HCT116 (cell line): ENCODE measurements at regions not wholly inside any gene's neighbourhood (a gene's known extent, or its start where the extent isn't known, plus 50 kb on each side); places are given as distances from the start of the nearest gene placed in this dataset.

Experiments
- JUND ChIP-seq: IDR thresholded peaks from 2 replicates; pipeline ENCODE4 v1.6.1; 2012
- POLR2A ChIP-seq: IDR thresholded peaks from 2 replicates; pipeline ENCODE4 v1.7.0; 2011; ENCODE audit warnings: borderline replicate concordance; ENCODE audit not compliant: insufficient read depth, insufficient read length; ENCODE audit errors: extremely low read depth
- SP1 ChIP-seq: IDR thresholded peaks from 2 replicates; pipeline ENCODE4 v1.6.1; 2012; ENCODE audit warnings: low read depth

DNA sequence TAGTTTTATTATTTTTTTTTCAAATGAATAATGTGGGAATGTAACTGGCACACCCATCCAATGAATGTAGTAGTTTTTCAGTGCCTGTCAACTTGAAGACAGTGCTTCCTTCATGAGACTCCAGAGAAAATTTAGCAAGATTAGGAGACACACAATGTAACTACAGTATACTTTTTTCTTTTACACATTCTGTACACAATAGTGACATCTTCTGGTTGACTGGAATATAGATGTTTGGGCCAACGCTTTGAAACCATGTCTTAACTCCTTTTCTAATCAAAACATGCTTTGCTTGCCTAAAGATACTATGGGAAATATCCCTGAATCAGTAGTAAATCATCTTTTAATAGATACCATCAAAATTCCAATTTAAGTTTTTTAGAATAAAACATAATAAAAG is 229.5 kb upstream of the ZC3H15 start:
- no peak for TF ChIP-seq JUND
- TF ChIP-seq SP1: no peak
- TF ChIP-seq POLR2A: no peak
